K562 (cell line): ENCODE measurements at regions not wholly inside any gene's neighbourhood (a gene's known extent, or its start where the extent isn't known, plus 50 kb on each side); places are given as distances from the start of the nearest gene placed in this dataset.

Source experiments
- ATAC-seq: fragments of 200-7000 bp; cut with Tn5 transposase; 3 replicates; pipeline ENCODE4 v1.9.1; 2020; ENCODE audit warnings: moderate library complexity
- BruUV-seq: library from RNA; stranded (reverse); fragments of 400-500 nt; replicated peaks from 2 replicates; lab custom pipeline; 2021; lab: Mats Ljungman, UMichigan
- CTCF ChIA-PET: fragments of 300-600 bp; formaldehyde crosslinking; extraction: SDS; loops from one replicate; lab custom pipeline; 2021; ENCODE audit warnings: low intra/inter-chr PET ratio; lab: Yijun Ruan, JAX
- POLR2A ChIA-PET: fragments of 300-600, 350-650 bp; sonication (Branson Sonifier 250); formaldehyde crosslinking; extraction: SDS; loops from one replicate; lab custom pipeline; 2021; ENCODE audit warnings: antibody characterized with exemption, inconsistent platforms; lab: Yijun Ruan, JAX
- DNase-seq, 4 experiments: peaks; one replicate each; pipeline versions ENCODE4 v3.0.0 to v3.0.0-alpha.2; 2011 to 2018; ENCODE audit warnings: low spot score in 3 of 4, mixed read lengths in 3 of 4; ENCODE audit errors: extremely low read depth in 1 of 4
- FAIRE-seq: peaks from 2 replicates; lab custom pipeline; 2011; peaks lifted over from hg19 to GRCh38; lab: Jason Lieb, UNC
- H2AFZ ChIP-seq: 2 replicates; pipeline ENCODE4 v1.6.0; 2011; ENCODE audit warnings: low read depth, low read length, control low read depth, inconsistent platforms
- H3K27ac ChIP-seq: fragments of 200-600 bp; 3 replicates; pipeline ENCODE4 v1.8.0; 2011; ENCODE audit warnings: low read depth, mild to moderate bottlenecking, control low read depth, inconsistent platforms, low read length, moderate library complexity, mixed read lengths; ENCODE audit errors: extremely low read depth
- H3K27me3 ChIP-seq, 2 experiments: fragments of 300-600 bp in 1 of 2; 2 replicates in 1 of 2; 3 replicates in 1 of 2; pipeline versions ENCODE4 v1.6.0 to v1.8.0; 2011; ENCODE audit warnings: inconsistent platforms in 2 of 2, low read length in 2 of 2, mild to moderate bottlenecking in 1 of 2, mixed read lengths in 1 of 2, moderate library complexity in 1 of 2; ENCODE audit not compliant: control insufficient read depth in 2 of 2, insufficient read depth in 2 of 2
- H3K36me3 ChIP-seq: fragments of 300-600 bp; 3 replicates; pipeline ENCODE4 v1.8.0; 2011; ENCODE audit warnings: mild to moderate bottlenecking, low read length, inconsistent platforms; ENCODE audit not compliant: control insufficient read depth, insufficient read depth
- H3K4me1 ChIP-seq, 2 experiments: fragments of 200-600 bp in 1 of 2; replicated peaks in 1 of 2; 2 replicates in 1 of 2; 3 replicates in 1 of 2; pipeline versions ENCODE4 v1.5.1 to v1.8.0; 2011; ENCODE audit warnings: inconsistent platforms in 2 of 2, low read length in 2 of 2, mild to moderate bottlenecking in 1 of 2, mixed read lengths in 1 of 2, moderate library complexity in 1 of 2; ENCODE audit not compliant: control insufficient read depth in 2 of 2, insufficient read depth in 2 of 2
- H3K4me2 ChIP-seq: 2 replicates; pipeline ENCODE4 v1.6.1; 2011; ENCODE audit warnings: low read length, control low read depth, inconsistent platforms, mixed read lengths; ENCODE audit not compliant: insufficient read depth
- H3K4me3 ChIP-seq: fragments of 200-600 bp; sonication (generic), shearing (Covaris generic); 2 replicates; pipeline ENCODE4 v1.5.1; 2016; ENCODE audit warnings: control low read depth, inconsistent platforms
- H3K79me2 ChIP-seq: fragments of 200-600 bp; 3 replicates; pipeline ENCODE4 v1.8.0; 2011; ENCODE audit warnings: low read length, inconsistent platforms; ENCODE audit not compliant: control insufficient read depth, insufficient read depth
- H3K9ac ChIP-seq, 2 experiments: 2 replicates each; pipeline versions ENCODE4 v1.6.0 to v1.6.1; 2011; ENCODE audit warnings: low read depth in 2 of 2, low read length in 2 of 2, control low read depth in 1 of 2, inconsistent platforms in 1 of 2, mild to moderate bottlenecking in 1 of 2, mixed read lengths in 1 of 2; ENCODE audit not compliant: insufficient read depth in 1 of 2
- H3K9me1 ChIP-seq: one replicate; pipeline ENCODE4 v1.6.0; 2011; ENCODE audit warnings: inconsistent platforms, mild to moderate bottlenecking, low read length, moderate library complexity; ENCODE audit not compliant: control insufficient read depth, insufficient read depth
- H3K9me3 ChIP-seq: replicated peaks from 2 replicates; pipeline ENCODE4 v1.5.1; 2011; ENCODE audit warnings: low read depth, low read length, inconsistent platforms; ENCODE audit not compliant: control insufficient read depth, insufficient read depth
- H4K20me1 ChIP-seq: replicated peaks from 2 replicates; pipeline ENCODE4 v1.6.1; 2011; ENCODE audit warnings: low read length, inconsistent platforms, mixed read lengths; ENCODE audit not compliant: control insufficient read depth, insufficient read depth
- CBX3 ChIP-seq, 2 experiments: IDR thresholded peaks; 1 replicate in 1 of 2; 2 replicates in 1 of 2; pipeline ENCODE4 v1.6.1; 2012; ENCODE audit warnings: inconsistent platforms in 2 of 2, low read length in 2 of 2, borderline replicate concordance in 1 of 2, control low read depth in 1 of 2
- DPF2 ChIP-seq: fragments of 450-650 bp; IDR thresholded peaks from 2 replicates; pipeline ENCODE4 v1.6.1; 2016
- FOS ChIP-seq: IDR thresholded peaks from 3 replicates; pipeline ENCODE4 v1.6.1; 2011; ENCODE audit not compliant: insufficient read length; ENCODE audit errors: extremely low read depth
- FUS ChIP-seq: fragments of 200-400 bp; formaldehyde crosslinking; optimal IDR thresholded peaks from 2 replicates; pipeline ENCODE3; 2017; ENCODE audit warnings: low read depth, low read length
- NONO ChIP-seq, 2 experiments: fragments of 200-400 bp in 1 of 2; fragments of 450-650 bp in 1 of 2; formaldehyde crosslinking in 1 of 2; IDR thresholded peaks; 2 replicates each; pipeline ENCODE4 v1.6.1; 2017; ENCODE audit warnings: low read depth in 2 of 2, mild to moderate bottlenecking in 2 of 2, moderate library complexity in 2 of 2, low read length in 1 of 2
- POLR2B ChIP-seq: fragments of 450-650 bp; IDR thresholded peaks from 2 replicates; pipeline ENCODE4 v1.6.1; 2018; ENCODE audit warnings: low read depth; ENCODE audit not compliant: partially characterized antibody
- POLR2H ChIP-seq: IDR thresholded peaks from 2 replicates; pipeline ENCODE4 v1.6.1; 2016; ENCODE audit warnings: missing genetic modification characterization, low read depth, mild to moderate bottlenecking, control low read depth, missing compliant biosample characterization, moderate library complexity
- RAD21 ChIP-seq, 2 experiments: fragments of 250-450 bp in 1 of 2; fragments of 450-650 bp in 1 of 2; sonication (Bioruptor Pico) in 1 of 2; formaldehyde crosslinking in 1 of 2; IDR thresholded peaks in 1 of 2; conservative IDR thresholded peaks in 1 of 2; 2 replicates each; pipeline versions ENCODE4 v1.4.0 to v1.8.0; 2020 to 2022; ENCODE audit warnings: mild to moderate bottlenecking in 2 of 2, moderate library complexity in 1 of 2
- TGIF2 ChIP-seq: sonication (generic); formaldehyde crosslinking; IDR thresholded peaks from 2 replicates; pipeline ENCODE4 v1.8.1; 2022; ENCODE audit warnings: mild to moderate bottlenecking, missing genetic modification reagents, moderate library complexity
- ZNF134 ChIP-seq: fragments of 250-450 bp; sonication (Bioruptor Pico); conservative IDR thresholded peaks from 2 replicates; pipeline ENCODE4 v1.4.0; 2020
- ZNF184 ChIP-seq: sonication (generic); formaldehyde crosslinking; IDR thresholded peaks from 2 replicates; pipeline ENCODE4 v1.5.0; 2020; ENCODE audit warnings: missing genetic modification reagents
- ZNF274 ChIP-seq: IDR thresholded peaks from 2 replicates; pipeline ENCODE4 v1.6.1; 2011; ENCODE audit warnings: low read depth, mild to moderate bottlenecking, low read length, moderate library complexity, borderline replicate concordance
- WGBS: fragments of 100-300 bp; shearing (Covaris generic); methylation state at CpG from one replicate; pipeline ENCODE4 v1.1.6; 2016; ENCODE audit warnings: low coverage, mixed read lengths; ENCODE audit not compliant: insufficient coverage; ENCODE audit errors: missing lambda C conversion rate; 5-methylcytosine and 5-hydroxymethylcytosine counted together
- in situ Hi-C: fragments of 300-500 bp; cut with MboI; formaldehyde crosslinking; loops from 4 replicates; pipeline ENCODE4 v1.15.0; 2018; ENCODE audit warnings: inconsistent platforms, mixed read lengths
- intact Hi-C: fragments of 100-400 bp; cut with micrococcal nuclease; formaldehyde crosslinking; loops from 2 replicates; pipeline ENCODE4 v1.14.2; 2022
- TF ChIP-seq, protein P1 (sequence below): sonication (generic); formaldehyde crosslinking; IDR thresholded peaks from 2 replicates; pipeline ENCODE4 v1.8.1; 2023; ENCODE audit warnings: missing genetic modification reagents, mild to moderate bottlenecking, borderline replicate concordance

DNA sequence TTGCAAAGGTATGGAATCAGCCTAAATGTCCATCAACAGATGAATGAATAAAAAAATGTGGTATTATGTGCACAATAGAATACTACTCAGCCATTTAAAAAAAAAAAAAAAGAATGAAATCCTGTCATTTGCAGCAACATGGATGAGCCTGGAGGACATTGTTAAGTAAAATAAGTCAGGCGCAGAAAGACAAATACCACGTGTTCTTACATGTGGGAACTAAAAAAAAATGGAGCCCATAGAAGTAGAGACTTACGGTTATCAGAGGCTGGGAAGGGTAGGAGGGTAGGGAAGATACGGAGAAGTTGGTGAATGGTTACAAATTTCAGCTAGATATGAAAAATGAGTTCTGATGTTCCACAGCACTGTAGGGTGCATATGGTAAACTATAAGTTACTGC, 97.2 kb upstream of the SIRPG start:
- intact Hi-C loops: no loop called here
- in situ Hi-C loops: loop anchor here (25.0 kb wide), 1 partner anchor 242 kb away; no protein-coding TSS in a partner anchor
- WGBS: 0% methylated on average over 4 of the region's 4 CpGs

More for the DNA sequence above, 97.2 kb upstream of the SIRPG start:
- ATAC-seq (no peak), FAIRE-seq (no peak), DNase-seq (no peak)
- POLR2A ChIA-PET: no interaction called here
- H4K20me1 ChIP-seq: no peaks in the 10 kb centered on the region
- no TSS peak for BruUV-seq
- H3K9ac ChIP-seq: no peak overlapping the region
- no peaks in the 10 kb centered on the region for H3K9me3 ChIP-seq
- no peaks in the 10 kb centered on the region for H3K36me3 ChIP-seq
- H3K4me1 ChIP-seq: no peaks in the 10 kb centered on the region
- H3K79me2 ChIP-seq: no peaks in the 10 kb centered on the region
- H3K27ac ChIP-seq: no peak overlapping the region
- no peaks in the 10 kb centered on the region; a peak in 1 of 5 replicates for H3K27me3 ChIP-seq
- no peak overlapping the region for H3K4me2 ChIP-seq
- no peak overlapping the region for H3K4me3 ChIP-seq
- H2AFZ ChIP-seq: no peak overlapping the region
- TF ChIP-seq POLR2B: no peak
- no peak for TF ChIP-seq ZNF184
- no peak for TF ChIP-seq POLR2H (tag)
- TF ChIP-seq, protein P1, sequence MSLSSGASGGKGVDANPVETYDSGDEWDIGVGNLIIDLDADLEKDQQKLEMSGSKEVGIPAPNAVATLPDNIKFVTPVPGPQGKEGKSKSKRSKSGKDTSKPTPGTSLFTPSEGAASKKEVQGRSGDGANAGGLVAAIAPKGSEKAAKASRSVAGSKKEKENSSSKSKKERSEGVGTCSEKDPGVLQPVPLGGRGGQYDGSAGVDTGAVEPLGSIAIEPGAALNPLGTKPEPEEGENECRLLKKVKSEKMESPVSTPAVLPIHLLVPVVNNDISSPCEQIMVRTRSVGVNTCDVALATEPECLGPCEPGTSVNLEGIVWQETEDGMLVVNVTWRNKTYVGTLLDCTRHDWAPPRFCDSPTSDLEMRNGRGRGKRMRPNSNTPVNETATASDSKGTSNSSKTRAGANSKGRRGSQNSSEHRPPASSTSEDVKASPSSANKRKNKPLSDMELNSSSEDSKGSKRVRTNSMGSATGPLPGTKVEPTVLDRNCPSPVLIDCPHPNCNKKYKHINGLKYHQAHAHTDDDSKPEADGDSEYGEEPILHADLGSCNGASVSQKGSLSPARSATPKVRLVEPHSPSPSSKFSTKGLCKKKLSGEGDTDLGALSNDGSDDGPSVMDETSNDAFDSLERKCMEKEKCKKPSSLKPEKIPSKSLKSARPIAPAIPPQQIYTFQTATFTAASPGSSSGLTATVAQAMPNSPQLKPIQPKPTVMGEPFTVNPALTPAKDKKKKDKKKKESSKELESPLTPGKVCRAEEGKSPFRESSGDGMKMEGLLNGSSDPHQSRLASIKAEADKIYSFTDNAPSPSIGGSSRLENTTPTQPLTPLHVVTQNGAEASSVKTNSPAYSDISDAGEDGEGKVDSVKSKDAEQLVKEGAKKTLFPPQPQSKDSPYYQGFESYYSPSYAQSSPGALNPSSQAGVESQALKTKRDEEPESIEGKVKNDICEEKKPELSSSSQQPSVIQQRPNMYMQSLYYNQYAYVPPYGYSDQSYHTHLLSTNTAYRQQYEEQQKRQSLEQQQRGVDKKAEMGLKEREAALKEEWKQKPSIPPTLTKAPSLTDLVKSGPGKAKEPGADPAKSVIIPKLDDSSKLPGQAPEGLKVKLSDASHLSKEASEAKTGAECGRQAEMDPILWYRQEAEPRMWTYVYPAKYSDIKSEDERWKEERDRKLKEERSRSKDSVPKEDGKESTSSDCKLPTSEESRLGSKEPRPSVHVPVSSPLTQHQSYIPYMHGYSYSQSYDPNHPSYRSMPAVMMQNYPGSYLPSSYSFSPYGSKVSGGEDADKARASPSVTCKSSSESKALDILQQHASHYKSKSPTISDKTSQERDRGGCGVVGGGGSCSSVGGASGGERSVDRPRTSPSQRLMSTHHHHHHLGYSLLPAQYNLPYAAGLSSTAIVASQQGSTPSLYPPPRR: no peak
- no peak for TF ChIP-seq TGIF2
- TF ChIP-seq DPF2: no peak
- no peak for TF ChIP-seq FOS
- TF ChIP-seq ZNF134 (CRISPR knock-in tag): no peak
- TF ChIP-seq NONO (IDR thresholded peaks at IDR 0.05; ENCODE audit: low read depth in 2 of 2, low read length in 1 of 2): no peak
- no peak for TF ChIP-seq FUS
- TF ChIP-seq RAD21 (CRISPR knock-in tag; conservative IDR thresholded peaks at IDR 0.05 in 1 of 2, IDR thresholded peaks at IDR 0.05 in 1 of 2): no peak
- no peak for TF ChIP-seq CBX3 (IDR thresholded peaks at IDR 0.05; ENCODE audit: borderline replicate concordance in 1 of 2, low read length in 2 of 2)
- no peak for TF ChIP-seq ZNF274
- TF ChIP-seq, all 486 proteins: peak for 0
- CTCF ChIA-PET: no interaction called here
- no peaks in the 10 kb centered on the region for H3K9me1 ChIP-seq
